Kidney capillary endothelial cell (primary cell): ENCODE measurements at regions not wholly inside any gene's neighbourhood (a gene's known extent, or its start where the extent isn't known, plus 50 kb on each side); places are given as distances from the start of the nearest gene placed in this dataset.
"Not testable (repeated sequence)": the region's sequence is repeated elsewhere in the genome, so short reads cannot be mapped to it uniquely, and the experiment has no call there.

ENCODE experiments used
- DNase-seq: peaks from one replicate; pipeline ENCODE4 v3.0.0-alpha.2; 2018; ENCODE audit warnings: low spot score

GRCh38 chr1:98575955-98576354 is 85.6 kb upstream of the SNX7 start:
- no peak for DNase-seq

- DNase-seq = no peak
Measured at GRCh38 chr1:98565951-98566350, 95.6 kb upstream of the SNX7 start.

- no peak for DNase-seq
Measured at GRCh38 chr1:98559291-98559690, 102.2 kb upstream of the SNX7 start.

GRCh38 chr1:98557895-98558294 is 103.6 kb upstream of the SNX7 start:
- DNase-seq = no peak

GRCh38 chr1:98556521-98557158 is 104.9 kb upstream of the SNX7 start:
- peak; percentile 10 for DNase-seq

GRCh38 chr1:98555814-98556213 is 105.7 kb upstream of the SNX7 start:
- no peak for DNase-seq

GRCh38 chr1:98552576-98553074 is 108.9 kb upstream of the SNX7 start:
- DNase-seq = not testable (repeated sequence)

GRCh38 chr1:98550076-98550475 is 111.4 kb upstream of the SNX7 start:
- no peak for DNase-seq

- DNase-seq = no peak
Measured at GRCh38 chr1:98546319-98546718, 115.2 kb upstream of the SNX7 start.

- DNase-seq = no peak
Measured at GRCh38 chr1:98538106-98538505, 123.4 kb upstream of the SNX7 start.

- no peak for DNase-seq
Measured at GRCh38 chr1:98523256-98523655, 138.3 kb upstream of the SNX7 start.

GRCh38 chr1:98516306-98516705 is 145.2 kb upstream of the SNX7 start:
- no peak for DNase-seq

- no peak for DNase-seq
Measured at GRCh38 chr1:98515744-98516143, 145.8 kb upstream of the SNX7 start.

- DNase-seq = not testable (repeated sequence)
Measured at GRCh38 chr1:98512216-98512615, 149.3 kb upstream of the SNX7 start.

- DNase-seq = no peak
Measured at GRCh38 chr1:98503771-98504170, 157.8 kb upstream of the SNX7 start.

- no peak for DNase-seq
Measured at GRCh38 chr1:98502937-98503336, 158.6 kb upstream of the SNX7 start.

GRCh38 chr1:98500324-98500723 is 161.2 kb upstream of the SNX7 start:
- DNase-seq = no peak

- no peak for DNase-seq
Measured at GRCh38 chr1:98498651-98499050, 162.9 kb upstream of the SNX7 start.

GRCh38 chr1:98497497-98497896 is 164.0 kb upstream of the SNX7 start:
- no peak for DNase-seq

- DNase-seq = no peak
Measured at GRCh38 chr1:98496256-98496995, 165.1 kb upstream of the SNX7 start.

- no peak for DNase-seq
Measured at GRCh38 chr1:98493469-98493868, 168.1 kb upstream of the SNX7 start.

- no peak for DNase-seq
Measured at GRCh38 chr1:98490099-98490498, 171.4 kb upstream of the SNX7 start.

GRCh38 chr1:98487620-98488019 is 173.9 kb upstream of the SNX7 start:
- no peak for DNase-seq

GRCh38 chr1:98482611-98483010 is 178.9 kb upstream of the SNX7 start:
- DNase-seq = no peak
